ENCODE measurements at regions not wholly inside any gene's neighbourhood (a gene's known extent, or its start where the extent isn't known, plus 50 kb on each side); places are given as distances from the start of the nearest gene placed in this dataset.
"Not testable (repeated sequence)": the region's sequence is repeated elsewhere in the genome, so short reads cannot be mapped to it uniquely, and the experiment has no call there.

- DNase-seq, result no peak
These were observed 255.6 kb upstream of the C9orf72 start for GRCh38 chr9:27828908-27829307.

DNA sequence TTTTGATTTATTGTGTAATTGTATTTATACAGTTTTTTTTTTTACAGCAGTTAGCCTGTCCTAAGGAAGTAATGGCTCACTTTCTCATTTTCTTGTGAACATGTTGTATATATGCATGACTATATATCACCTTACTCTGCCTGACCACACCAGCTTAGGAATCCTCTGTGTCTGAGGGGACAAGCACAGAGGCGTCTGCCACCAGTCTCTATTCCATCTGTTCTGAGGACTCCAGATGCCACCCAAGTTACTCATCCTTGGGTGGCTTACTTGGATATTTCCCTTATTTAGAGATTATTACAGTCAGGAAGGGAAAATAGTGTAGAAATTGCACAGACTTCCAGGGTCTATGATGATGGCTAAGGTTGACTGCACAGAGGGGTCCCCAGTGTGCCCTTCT lies 256.3 kb upstream of the C9orf72 start:
- DNase-seq, result no peak

- not testable (repeated sequence) for DNase-seq
These were observed 258.8 kb upstream of the C9orf72 start for GRCh38 chr9:27832108-27832507.

DNA sequence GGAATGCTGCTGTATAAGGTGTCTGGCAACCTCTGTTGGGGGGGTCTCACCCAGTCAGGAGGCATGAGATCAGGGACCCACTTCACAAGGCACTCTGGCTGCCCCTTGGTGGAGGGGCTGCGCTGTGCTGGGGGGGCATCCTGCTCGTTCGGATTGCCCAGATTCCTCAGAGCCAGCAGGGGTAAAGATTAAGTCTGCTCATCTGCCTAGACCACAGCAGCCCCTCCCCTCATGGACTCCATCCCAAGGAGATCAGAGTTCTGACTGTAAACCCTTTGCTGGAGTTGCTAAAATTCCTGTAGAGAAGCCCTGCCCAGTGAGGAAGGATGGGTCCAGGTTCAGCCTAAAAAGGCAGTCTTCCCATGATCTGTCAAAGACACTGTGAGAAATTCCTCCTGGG lies 262.0 kb upstream of the C9orf72 start:
- no peak for DNase-seq

DNA sequence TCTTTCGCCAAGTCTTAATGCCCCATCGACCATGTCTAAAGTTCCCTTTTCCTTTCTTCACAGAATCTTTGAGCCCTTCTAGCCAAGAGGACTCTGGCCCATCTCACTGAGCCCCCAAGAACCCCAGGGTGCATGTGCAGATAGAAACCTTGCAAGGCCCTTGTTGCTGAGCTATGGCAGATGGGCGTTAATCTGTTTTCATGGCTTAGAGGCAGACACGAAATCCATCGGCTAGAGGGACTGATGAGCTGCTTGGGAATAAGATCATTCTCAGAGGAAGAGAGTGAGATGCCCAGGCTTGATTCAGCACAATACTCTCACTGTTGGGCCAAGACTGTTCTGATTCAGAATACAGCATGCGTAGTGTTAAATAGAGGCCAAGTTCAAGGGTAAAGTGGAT lies 262.5 kb upstream of the C9orf72 start:
- DNase-seq, result no peak

GRCh38 chr9:27836661-27837401 lies 263.6 kb upstream of the C9orf72 start:
- DNase-seq, result no peak

GRCh38 chr9:27838876-27839275 lies 265.6 kb upstream of the C9orf72 start:
- DNase-seq, result no peak

GRCh38 chr9:27839767-27840166 lies 266.5 kb upstream of the C9orf72 start:
- not testable (repeated sequence) for DNase-seq

GRCh38 chr9:27844797-27845196 lies 271.5 kb upstream of the C9orf72 start:
- DNase-seq, result no peak

- DNase-seq, result no peak
These were observed 274.1 kb upstream of the C9orf72 start for GRCh38 chr9:27847380-27847779.

DNA sequence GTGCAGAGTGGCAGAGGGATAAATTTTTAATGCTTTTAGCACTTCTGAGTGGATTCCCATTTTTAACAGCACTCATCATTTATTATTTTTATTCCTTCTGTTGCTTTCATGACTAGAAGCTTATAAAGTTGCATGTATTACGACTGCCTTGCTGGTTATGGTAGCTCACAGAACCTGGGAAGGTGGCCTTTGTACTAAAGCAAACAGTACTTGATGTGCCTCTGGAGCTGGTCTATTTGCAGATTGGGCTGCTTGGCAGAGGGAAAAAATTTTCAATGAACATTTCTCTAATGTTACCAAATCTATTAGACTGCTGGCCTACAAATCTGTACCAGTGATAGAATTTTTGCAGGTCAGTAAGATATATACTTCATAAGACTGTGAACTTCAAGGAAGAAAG lies 274.5 kb upstream of the C9orf72 start:
- DNase-seq, result peak; percentile 12

GRCh38 chr9:27848315-27848714 lies 275.0 kb upstream of the C9orf72 start:
- DNase-seq, result no peak

- DNase-seq, result no peak
These were observed 278.6 kb upstream of the C9orf72 start for GRCh38 chr9:27851858-27852257.

DNA sequence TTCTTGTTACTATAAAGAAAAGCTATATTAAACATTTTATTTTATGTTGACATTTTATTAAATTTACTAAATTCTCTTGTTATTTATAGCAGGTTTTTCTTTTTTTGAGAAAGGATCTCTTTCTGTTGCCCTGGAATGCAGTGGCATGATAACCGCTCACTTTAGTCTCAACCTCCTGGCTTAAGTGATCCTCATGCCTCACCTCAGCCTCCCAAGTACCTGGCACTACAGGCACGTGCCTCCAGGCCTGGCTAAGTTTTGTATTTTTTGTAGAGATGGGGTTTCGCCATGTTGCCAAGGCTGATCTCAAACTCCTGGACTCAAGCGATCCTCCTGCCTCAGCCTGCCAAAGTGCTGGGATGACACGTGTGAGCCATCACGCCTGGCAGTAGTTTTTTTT lies 280.2 kb upstream of the C9orf72 start:
- DNase-seq, result no peak

DNA sequence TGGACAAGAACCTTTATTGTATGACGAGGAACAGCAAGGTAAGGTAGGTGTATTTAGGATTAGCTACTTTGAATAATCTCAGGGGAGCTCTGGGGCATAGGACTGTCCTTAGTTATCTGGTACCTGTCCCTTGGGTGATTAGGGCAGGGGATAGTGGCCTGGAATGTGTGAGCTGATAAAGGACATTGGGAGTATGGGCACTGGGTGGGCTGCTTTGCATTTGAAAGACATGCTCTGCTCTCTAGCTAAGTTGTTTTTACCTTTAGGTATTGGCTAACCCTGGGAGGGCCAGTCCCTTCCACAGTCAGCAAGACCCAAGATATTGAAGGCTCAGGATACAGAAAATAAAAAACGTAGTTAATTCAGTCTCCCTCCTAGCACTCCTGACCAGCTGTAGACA lies 282.8 kb upstream of the C9orf72 start:
- DNase-seq, result no peak

DNA sequence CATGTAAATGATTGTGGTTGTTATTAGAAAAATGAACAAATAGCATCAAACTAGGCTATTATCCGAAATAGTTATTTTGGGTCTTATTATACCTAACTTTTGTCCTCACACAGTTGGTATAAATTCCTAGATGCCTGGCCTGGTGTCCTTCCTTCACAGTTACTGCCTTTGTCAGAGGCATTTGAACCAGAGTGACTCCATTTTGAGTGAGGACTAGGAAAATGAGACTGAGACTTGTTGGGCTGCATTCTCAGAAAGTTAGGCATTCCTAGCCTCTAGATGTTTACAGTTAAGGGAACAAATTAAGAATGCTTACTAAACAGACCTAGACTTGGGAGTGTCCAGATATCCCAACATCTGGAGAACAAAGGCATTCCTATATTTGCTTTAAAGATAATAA lies 283.5 kb upstream of the C9orf72 start:
- DNase-seq, result no peak

DNA sequence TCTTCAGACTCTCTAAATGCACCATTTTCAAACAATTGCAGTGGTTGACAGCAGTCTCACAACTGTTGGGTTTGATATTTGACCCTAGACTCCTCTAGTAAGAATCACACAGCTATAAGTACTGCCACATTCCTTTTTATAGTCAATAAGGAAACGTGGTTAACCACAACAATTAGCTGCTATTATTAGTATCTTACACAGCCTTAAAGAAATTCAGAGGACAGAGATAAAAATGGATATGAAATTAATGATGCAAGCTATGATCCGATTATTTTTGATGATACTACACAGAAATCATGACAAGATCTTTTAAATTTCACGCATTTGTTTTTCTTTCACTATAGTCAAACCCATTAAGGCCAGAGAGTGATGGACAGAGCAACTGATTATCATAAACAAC lies 288.6 kb upstream of the C9orf72 start:
- no peak for DNase-seq

DNA sequence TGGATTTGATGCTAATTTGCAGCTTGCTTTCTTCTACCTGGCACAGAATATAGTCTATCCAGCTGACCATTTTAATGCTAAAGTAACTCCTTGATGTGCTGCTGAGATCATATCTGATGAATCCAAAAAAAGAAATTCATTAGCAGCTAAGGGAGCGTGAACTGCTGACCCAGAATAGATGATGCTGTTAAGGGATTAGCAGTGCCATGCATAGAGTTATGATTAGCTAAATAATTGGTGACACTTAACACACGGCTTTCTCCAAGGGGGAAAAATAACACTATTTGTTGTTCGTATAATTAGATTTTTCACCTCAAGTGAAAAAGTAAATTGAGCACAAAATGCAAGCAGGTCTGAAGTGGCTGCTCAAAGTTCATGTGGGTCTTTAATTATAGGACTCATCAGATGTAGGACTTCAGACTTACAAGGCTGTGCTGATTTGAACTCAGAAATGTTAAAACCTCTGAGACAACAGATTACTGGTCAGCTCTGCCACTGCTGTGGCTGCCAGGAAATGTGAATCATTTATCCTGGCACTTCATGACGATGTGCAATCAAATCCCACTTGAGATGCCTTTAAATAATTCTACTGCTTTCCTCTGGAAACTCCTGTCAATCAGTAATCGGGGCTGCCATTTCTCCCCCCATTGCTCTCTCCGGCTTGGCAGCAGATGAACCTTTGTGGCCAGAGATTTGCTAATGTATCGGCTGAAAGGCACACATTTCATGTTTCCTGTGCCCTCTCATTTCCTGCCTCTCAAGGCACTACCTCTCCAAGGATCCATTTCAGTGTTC lies 291.6 kb upstream of the C9orf72 start:
- DNase-seq, result no peak

- no peak for DNase-seq
These were observed 293.5 kb upstream of the C9orf72 start for GRCh38 chr9:27866741-27867140.

- DNase-seq, result no peak
These were observed 297.1 kb upstream of the C9orf72 start for GRCh38 chr9:27870404-27870803.

DNA sequence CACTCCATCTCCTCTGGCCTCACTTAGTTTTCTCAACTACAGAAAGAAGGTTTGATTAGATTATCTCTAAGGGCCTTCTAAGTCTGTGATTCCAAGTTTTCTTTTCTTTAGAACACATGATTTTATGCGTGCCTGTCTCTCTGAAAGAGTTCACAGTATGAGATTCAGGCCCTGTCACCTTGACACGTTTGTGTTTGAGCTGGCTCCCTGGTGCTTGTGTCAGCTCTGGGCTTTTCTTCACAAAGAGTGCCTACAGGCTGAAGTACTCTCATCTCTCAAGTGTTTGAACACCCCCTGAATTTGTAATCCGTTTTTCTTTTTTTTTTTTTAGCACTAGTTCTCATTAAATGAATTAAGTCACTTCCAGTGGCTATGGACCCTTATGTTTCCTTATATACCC lies 306.9 kb upstream of the C9orf72 start:
- DNase-seq, result peak; percentile 18

- DNase-seq, result no peak
These were observed 307.4 kb upstream of the C9orf72 start for GRCh38 chr9:27880635-27881034.

DNA sequence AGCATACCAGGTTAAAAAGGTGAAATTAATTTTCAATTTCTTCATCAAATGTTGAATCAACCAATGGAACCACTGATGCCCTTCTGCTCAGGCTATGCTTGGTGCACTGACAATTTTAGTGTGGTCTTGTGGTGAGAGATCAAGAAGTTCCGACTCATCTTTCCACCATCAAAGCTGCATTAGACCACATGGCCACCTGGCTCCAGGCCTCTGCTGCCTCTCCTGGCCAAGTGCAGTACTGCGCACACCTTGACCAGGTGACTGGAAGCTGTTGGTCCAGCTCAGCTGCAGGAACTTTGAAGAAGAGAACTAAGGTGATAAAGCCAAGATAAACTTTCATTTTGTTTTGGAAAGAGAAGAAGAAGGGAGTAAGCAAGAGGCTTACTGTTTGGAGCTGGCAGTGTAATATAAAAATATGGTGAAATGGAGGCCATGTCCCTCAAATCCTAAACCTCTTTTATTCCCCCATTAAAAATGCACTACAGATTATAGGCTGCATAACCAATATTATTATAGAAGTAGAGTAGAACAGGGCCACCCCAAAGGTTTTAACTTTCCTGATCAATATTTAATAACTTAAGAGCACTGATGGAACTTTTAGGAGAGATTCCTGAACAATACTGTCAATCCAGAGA lies 315.5 kb upstream of the C9orf72 start:
- no peak for DNase-seq

DNA sequence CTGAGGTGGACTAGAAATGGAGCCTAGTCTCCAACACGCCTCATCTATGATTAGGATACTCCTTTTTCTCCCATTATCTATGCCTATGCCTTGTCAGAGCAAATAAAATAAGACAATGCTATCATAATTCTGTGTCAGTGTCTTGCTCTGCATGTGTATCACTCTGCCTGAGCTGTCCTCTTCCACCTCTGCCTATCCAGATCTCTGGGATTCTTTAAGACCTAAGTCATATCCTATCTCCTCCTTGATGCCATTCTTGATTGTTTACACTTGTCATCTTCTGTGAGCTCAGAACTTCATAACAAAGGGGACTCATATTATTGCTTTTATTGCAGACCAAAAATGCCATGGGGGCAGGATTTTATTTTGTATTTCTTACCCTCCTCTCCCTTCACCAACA lies 351.2 kb upstream of the C9orf72 start:
- no peak for DNase-seq

Data from NCI-H774 (cell line).